Esophagus muscularis mucosa (tissue), 4 donors: ENCODE measurements at regions not wholly inside any gene's neighbourhood (a gene's known extent, or its start where the extent isn't known, plus 50 kb on each side); places are given as distances from the start of the nearest gene placed in this dataset.

ENCODE experiments used
- DNase-seq: peaks from one replicate; pipeline ENCODE4 v3.0.0-alpha.2; 2017; ENCODE audit errors: extremely low spot score
- H3K27ac ChIP-seq, 4 donors: fragments of 200-600 bp; sonication (generic); replicated peaks in 1 of 4; 1 replicate in 3 of 4; 2 replicates in 1 of 4; pipeline ENCODE4 v1.5.1; 2016 to 2019; ENCODE audit warnings: mild to moderate bottlenecking in 1 of 4
- H3K27me3 ChIP-seq, 4 donors: fragments of 200-600 bp; sonication (generic); one replicate each; pipeline versions ENCODE4 v1.5.1 to v1.6.0; 2016 to 2019
- H3K36me3 ChIP-seq, 4 donors: fragments of 200-600 bp; sonication (generic); one replicate each; pipeline ENCODE4 v1.5.1; 2016 to 2019
- H3K4me1 ChIP-seq, 4 donors: fragments of 200-600 bp; sonication (generic); one replicate each; pipeline ENCODE4 v1.5.1; 2016 to 2019
- H3K4me3 ChIP-seq, 4 donors: fragments of 200-600 bp; sonication (generic); 1 replicate in 2 of 4; 2 replicates in 2 of 4; pipeline ENCODE4 v1.5.1; 2016 to 2019; ENCODE audit warnings: mild to moderate bottlenecking in 4 of 4, moderate library complexity in 1 of 4
- H3K9me3 ChIP-seq, 4 donors: fragments of 200-600 bp; sonication (generic); 1 replicate in 3 of 4; 2 replicates in 1 of 4; pipeline ENCODE4 v1.5.1; 2016 to 2019
- CTCF ChIP-seq, 3 experiments: fragments of 200-600 bp in 2 of 3; fragments of 450-650 bp in 1 of 3; sonication (generic) in 2 of 3; IDR thresholded peaks; one replicate each; pipeline ENCODE4 v1.5.1; 2017 to 2019; ENCODE audit warnings: antibody characterized with exemption in 3 of 3, mild to moderate bottlenecking in 2 of 3, moderate library complexity in 1 of 3
- EP300 ChIP-seq: sonication (generic); formaldehyde crosslinking; IDR thresholded peaks from one replicate; pipeline ENCODE4 v1.6.1; 2017; ENCODE audit warnings: antibody characterized with exemption
- POLR2A ChIP-seq: fragments of 450-650 bp; IDR thresholded peaks from one replicate; pipeline ENCODE4 v1.6.1; 2017; ENCODE audit warnings: antibody characterized with exemption, moderate library complexity, mild to moderate bottlenecking, low read depth
- POLR2AphosphoS5 ChIP-seq, 2 donors: sonication (generic); formaldehyde crosslinking; IDR thresholded peaks; one replicate each; pipeline ENCODE4 v1.6.1; 2017; ENCODE audit warnings: antibody characterized with exemption in 2 of 2
- WGBS: methylation state at CpG from one replicate; pipeline ENCODE4 v1.1.5; 2018; 5-methylcytosine and 5-hydroxymethylcytosine counted together
- intact Hi-C: fragments of 100-400 bp; cut with DNase I; formaldehyde crosslinking; loops from one replicate; pipeline ENCODE4 v1.15.1; 2023

DNA sequence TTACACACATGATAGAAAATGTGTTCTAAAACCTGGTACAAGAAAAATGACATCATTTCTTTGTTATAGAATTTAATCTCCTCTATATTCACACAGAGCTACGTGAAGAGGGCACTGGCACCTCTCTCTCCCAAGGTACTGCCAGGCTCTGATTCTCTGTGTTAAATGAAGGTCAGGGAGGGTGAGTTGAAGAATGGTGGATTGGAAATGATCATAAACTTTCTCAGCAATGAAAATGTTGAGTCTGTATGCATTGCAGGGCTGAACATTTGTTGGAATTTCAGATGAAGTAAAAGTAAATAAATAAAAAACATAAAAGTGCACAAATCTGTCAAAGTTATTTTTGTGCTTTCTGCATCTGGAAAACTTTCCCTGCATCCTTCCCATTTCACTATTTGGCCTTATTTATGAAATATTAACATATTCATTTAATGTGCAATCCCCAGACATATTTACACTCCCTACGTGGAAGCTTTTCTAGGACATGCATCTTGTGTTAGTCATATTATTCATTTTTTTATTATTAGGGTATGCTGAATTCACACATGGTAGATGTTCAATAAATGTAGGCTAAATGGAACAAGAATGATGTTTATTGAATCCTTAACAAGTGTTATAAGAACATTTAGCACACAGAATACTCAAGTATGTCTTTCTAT lies 810.3 kb upstream of the CDH8 start:
- Histone ChIP-seq H3K36me3 (no peaks in the 10 kb centered on the region), H3K27ac (no peak overlapping the region), H3K4me3 (no peak overlapping the region), H3K27me3 (no peaks in the 10 kb centered on the region), H3K9me3 (no peaks in the 10 kb centered on the region), H3K4me1 (no peaks in the 10 kb centered on the region)
- intact Hi-C loops = no loop called here
- no peak for TF ChIP-seq CTCF (IDR thresholded peaks at IDR 0.05)
- DNase-seq = no peak
- 74% methylated on average over 2 of the region's 2 CpGs for WGBS

DNA sequence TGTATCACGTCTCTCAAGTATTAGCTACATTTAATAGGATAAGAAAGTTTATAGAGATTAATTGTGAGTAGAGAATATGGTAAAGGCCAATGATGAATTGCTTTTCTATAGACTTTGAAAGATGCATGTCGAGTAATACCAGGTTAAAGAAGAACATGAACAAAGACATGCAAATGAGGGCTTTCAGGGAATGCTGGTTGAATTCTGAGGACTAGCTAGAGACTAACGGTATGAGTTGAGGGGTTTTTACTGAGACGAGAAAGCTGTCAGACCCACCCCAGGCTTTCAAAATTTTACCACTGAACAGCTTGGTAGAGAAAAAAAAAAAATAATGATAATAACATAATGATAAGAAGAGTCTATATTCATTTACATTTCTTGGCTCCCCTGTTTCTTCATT lies 796.0 kb upstream of the CDH8 start:
- 65% methylated on average over 4 of the region's 4 CpGs for WGBS
- Histone ChIP-seq H3K36me3 (no peaks in the 10 kb centered on the region), H3K27me3 (no peaks in the 10 kb centered on the region), H3K4me3 (no peak overlapping the region), H3K9me3 (no peaks in the 10 kb centered on the region), H3K27ac (no peak overlapping the region), H3K4me1 (no peaks in the 10 kb centered on the region)
- DNase-seq = no peak
- intact Hi-C loops = no loop called here
- TF ChIP-seq POLR2A (no peak), CTCF (IDR thresholded peaks at IDR 0.05) (no peak), EP300 (no peak), POLR2AphosphoS5 (IDR thresholded peaks at IDR 0.05) (no peak)

GRCh38 chr16:62831235-62831850 lies 795.1 kb upstream of the CDH8 start:
- no peak for DNase-seq
- no peaks in the 10 kb centered on the region for H3K27me3 ChIP-seq
- no peak overlapping the region for H3K4me3 ChIP-seq
- no peaks in the 10 kb centered on the region for H3K36me3 ChIP-seq
- H3K27ac ChIP-seq = no peak overlapping the region
- no peaks in the 10 kb centered on the region for H3K4me1 ChIP-seq
- 85% methylated on average over 2 of the region's 2 CpGs for WGBS
- intact Hi-C loops = no loop called here
- no peaks in the 10 kb centered on the region for H3K9me3 ChIP-seq
- TF ChIP-seq POLR2A = no peak
- TF ChIP-seq EP300 = no peak
- no peak for TF ChIP-seq CTCF (IDR thresholded peaks at IDR 0.05)

DNA sequence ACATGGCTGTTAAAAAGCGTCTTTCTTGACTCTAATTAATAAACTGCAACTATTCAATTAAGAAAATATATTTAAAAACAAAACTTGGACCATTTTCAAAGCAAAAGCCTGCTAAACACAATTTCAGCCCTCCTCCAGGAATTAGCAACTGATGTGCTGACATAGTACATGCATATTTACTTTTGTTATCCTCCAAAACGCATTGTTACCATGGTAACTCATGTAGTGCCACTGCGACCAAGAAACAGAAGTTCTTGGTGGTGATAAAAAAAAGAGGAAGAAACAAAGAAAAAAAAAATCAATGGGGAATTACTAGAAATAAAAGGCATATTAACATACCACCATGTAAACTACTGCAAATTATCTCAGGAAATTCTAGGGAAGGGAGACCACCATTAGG lies 793.4 kb upstream of the CDH8 start:
- Histone ChIP-seq H3K9me3 (no peaks in the 10 kb centered on the region), H3K4me3 (no peak overlapping the region), H3K27ac (no peak overlapping the region), H3K4me1 (no peaks in the 10 kb centered on the region), H3K36me3 (no peaks in the 10 kb centered on the region), H3K27me3 (no peaks in the 10 kb centered on the region)
- WGBS = 52% methylated on average over 3 of the region's 3 CpGs
- intact Hi-C loops = no loop called here
- TF ChIP-seq CTCF (IDR thresholded peaks at IDR 0.05) = no peak
- no peak for TF ChIP-seq EP300
- no peak for TF ChIP-seq POLR2AphosphoS5 (IDR thresholded peaks at IDR 0.05)
- no peak for TF ChIP-seq POLR2A
- no peak for DNase-seq

GRCh38 chr16:62829084-62829483 lies 792.8 kb upstream of the CDH8 start:
- TF ChIP-seq CTCF (IDR thresholded peaks at IDR 0.05) = no peak
- TF ChIP-seq EP300 = no peak
- TF ChIP-seq POLR2AphosphoS5 (IDR thresholded peaks at IDR 0.05) = no peak
- TF ChIP-seq POLR2A = no peak
- no peak overlapping the region for H3K4me3 ChIP-seq
- H3K27me3 ChIP-seq = no peaks in the 10 kb centered on the region
- no peak for DNase-seq
- WGBS = 49% methylated on average over 1 of the region's 1 CpG
- no peaks in the 10 kb centered on the region for H3K36me3 ChIP-seq
- H3K9me3 ChIP-seq = no peaks in the 10 kb centered on the region
- no peak overlapping the region for H3K27ac ChIP-seq
- intact Hi-C loops = no loop called here
- H3K4me1 ChIP-seq = no peaks in the 10 kb centered on the region
